ENCODE measurements at regions not wholly inside any gene's neighbourhood (a gene's known extent, or its start where the extent isn't known, plus 50 kb on each side); places are given as distances from the start of the nearest gene placed in this dataset.

DNA sequence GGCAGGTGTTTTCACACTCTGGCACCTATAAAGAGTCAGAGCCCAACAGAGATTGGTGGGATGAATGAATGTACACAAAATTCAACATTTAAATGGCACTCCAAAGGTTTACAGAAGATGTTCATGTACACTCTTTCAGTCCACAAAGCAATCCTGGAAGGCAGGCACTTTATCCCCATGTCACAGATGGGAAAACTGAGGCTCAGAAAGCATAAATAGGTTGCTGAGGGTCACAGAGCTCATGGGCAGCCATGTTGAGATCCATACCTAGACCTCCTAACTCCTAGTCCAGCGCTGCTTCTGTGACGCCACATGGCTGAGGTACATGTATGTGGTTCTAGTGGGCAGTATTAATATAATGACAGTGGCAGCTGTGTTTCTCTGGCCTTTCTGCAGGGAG lies 157.7 kb upstream of the LHX1 start (continued):
- TF ChIP-seq CHD7 (IDR thresholded peaks at IDR 0.05; ENCODE audit: insufficient replicate concordance, low read length) (no peak), SRF (IDR thresholded peaks at IDR 0.05; ENCODE audit: low read depth, low read length) (no peak), RBBP5 (IDR thresholded peaks at IDR 0.05; ENCODE audit: borderline replicate concordance, low read depth, low read length) (no peak), RNF2 (IDR thresholded peaks at IDR 0.05; ENCODE audit: borderline replicate concordance, low read depth, low read length, missing control alignments, poor library complexity, severe bottlenecking) (no peak), POLR2AphosphoS5 (IDR thresholded peaks at IDR 0.05; ENCODE audit: low read depth, low read length) (no peak), RAD21 (IDR thresholded peaks at IDR 0.05 in 1 of 2, conservative IDR thresholded peaks at IDR 0.05 in 1 of 2; ENCODE audit: low read depth in 2 of 2, low read length in 2 of 2) (no peak), RXRA (IDR thresholded peaks at IDR 0.05; ENCODE audit: insufficient read depth, low read depth, low read length) (no peak), SP4 (IDR thresholded peaks at IDR 0.05; ENCODE audit: low read length) (no peak), SIN3A (conservative IDR thresholded peaks at IDR 0.05 in 1 of 2, IDR thresholded peaks at IDR 0.05 in 1 of 2; ENCODE audit: low read depth in 1 of 2, low read length in 2 of 2) (no peak), JUND (IDR thresholded peaks at IDR 0.05; ENCODE audit: low read length) (no peak)
